ENCODE measurements at regions not wholly inside any gene's neighbourhood (a gene's known extent, or its start where the extent isn't known, plus 50 kb on each side); places are given as distances from the start of the nearest gene placed in this dataset.

DNA sequence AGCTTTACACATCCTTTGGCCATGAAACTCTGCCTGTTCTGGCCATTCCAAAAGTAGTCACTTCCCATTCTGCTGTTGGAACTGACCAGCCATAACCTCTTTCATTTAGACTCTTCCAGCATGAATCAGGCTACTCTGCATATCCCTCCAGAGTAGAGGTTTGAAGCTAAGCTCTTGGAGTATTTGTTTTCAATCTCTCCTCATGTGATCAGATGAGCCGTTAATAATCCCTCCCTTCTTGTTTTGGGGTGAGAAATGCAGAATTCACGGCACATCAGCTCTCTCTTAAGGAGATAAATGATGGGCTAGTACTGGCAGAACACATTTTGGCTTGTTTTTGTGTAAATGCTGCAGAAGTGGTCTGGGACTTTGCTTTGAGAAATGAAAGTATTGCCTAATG is 519.9 kb downstream of the PCDH17 start:
- no peak overlapping the region for H3K27ac Mint-ChIP-seq
- H3K27me3 Mint-ChIP-seq, result no peaks in the 10 kb centered on the region

DNA sequence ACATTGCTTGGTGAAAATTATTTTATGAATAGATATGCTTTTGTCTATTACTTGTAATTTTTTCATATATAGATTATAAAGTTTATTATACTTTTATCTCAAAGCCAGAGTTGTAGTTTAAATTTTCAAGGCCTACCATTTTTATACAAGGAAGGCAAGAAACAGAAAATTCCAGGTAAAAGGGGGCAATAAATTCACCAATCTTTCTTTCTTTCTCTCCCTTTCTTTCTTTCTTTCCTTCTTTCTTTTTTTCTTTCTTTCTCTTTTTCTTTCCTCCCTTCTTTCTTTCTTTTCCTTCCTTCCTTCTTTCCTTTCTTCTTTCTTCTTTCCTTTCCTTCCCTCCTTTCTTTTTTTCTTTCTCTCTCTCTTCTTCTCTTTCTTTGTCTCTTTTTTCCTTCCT is 529.4 kb downstream of the PCDH17 start:
- POLR2A ChIA-PET, result no interaction called here
- no peaks in the 10 kb centered on the region for H3K27me3 ChIP-seq (ENCODE audit: control insufficient read depth in 1 of 2, insufficient read depth in 2 of 2, low read length in 2 of 2)

More for the DNA sequence above, 519.9 kb downstream of the PCDH17 start:
- no peaks in the 10 kb centered on the region for H3K9me3 Mint-ChIP-seq
- Histone ChIP-seq H3K9me3 (ENCODE audit: control insufficient read depth in 1 of 2, insufficient read depth in 1 of 2, low read length in 2 of 2) (no peaks in the 10 kb centered on the region), H3K27me3 (ENCODE audit: control insufficient read depth in 1 of 2, insufficient read depth in 2 of 2, low read length in 2 of 2) (no peaks in the 10 kb centered on the region), H3K36me3 (ENCODE audit: insufficient read depth, low read length) (no peaks in the 10 kb centered on the region), H3K4me1 (ENCODE audit: insufficient read depth, low read length) (no peaks in the 10 kb centered on the region), H3K27ac (ENCODE audit: low read depth in 1 of 2, low read length in 2 of 2) (no peak overlapping the region), H3K4me3 (ENCODE audit: low read length) (no peak overlapping the region)
- no peak overlapping the region for H3K4me3 Mint-ChIP-seq
- DNase-seq (no peak), ATAC-seq (ENCODE audit: poor library complexity) (no peak)
- CTCF ChIA-PET, result no interaction called here
- no peaks in the 10 kb centered on the region for H3K36me3 Mint-ChIP-seq (ENCODE audit: low read depth)
- POLR2A ChIA-PET, result no interaction called here
- TF ChIP-seq, protein P1, sequence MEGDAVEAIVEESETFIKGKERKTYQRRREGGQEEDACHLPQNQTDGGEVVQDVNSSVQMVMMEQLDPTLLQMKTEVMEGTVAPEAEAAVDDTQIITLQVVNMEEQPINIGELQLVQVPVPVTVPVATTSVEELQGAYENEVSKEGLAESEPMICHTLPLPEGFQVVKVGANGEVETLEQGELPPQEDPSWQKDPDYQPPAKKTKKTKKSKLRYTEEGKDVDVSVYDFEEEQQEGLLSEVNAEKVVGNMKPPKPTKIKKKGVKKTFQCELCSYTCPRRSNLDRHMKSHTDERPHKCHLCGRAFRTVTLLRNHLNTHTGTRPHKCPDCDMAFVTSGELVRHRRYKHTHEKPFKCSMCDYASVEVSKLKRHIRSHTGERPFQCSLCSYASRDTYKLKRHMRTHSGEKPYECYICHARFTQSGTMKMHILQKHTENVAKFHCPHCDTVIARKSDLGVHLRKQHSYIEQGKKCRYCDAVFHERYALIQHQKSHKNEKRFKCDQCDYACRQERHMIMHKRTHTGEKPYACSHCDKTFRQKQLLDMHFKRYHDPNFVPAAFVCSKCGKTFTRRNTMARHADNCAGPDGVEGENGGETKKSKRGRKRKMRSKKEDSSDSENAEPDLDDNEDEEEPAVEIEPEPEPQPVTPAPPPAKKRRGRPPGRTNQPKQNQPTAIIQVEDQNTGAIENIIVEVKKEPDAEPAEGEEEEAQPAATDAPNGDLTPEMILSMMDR (IDR thresholded peaks at IDR 0.05), result no peak
- H3K4me1 Mint-ChIP-seq (ENCODE audit: low read depth), result no peaks in the 10 kb centered on the region
- intact Hi-C loops (cut with DNase I, micrococcal nuclease), result no loop called here

DNA sequence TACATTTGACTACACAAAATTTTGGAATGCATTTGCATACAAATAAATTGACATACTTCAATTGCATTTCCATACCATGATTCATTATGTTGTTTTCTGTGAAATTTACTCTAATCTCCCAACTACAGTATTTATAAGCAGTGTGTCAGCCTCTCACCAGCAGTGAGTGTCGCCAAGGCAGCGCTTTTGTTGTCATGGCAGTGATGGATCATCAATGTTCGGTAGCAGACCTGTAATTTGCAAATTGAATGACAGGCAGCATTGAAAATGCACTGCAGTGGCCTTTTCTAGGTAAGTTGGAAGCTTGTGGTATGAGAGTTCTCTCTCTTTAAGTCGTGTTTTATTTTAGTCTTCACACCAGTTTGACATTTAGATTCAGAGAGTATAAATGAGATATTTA is 534.1 kb downstream of the PCDH17 start:
- Mint-ChIP-seq H3K4me1 (ENCODE audit: low read depth) (no peaks in the 10 kb centered on the region), H3K27ac (no peak overlapping the region), H3K9me3 (peaks cover 8% of the 10 kb centered on the region), H3K27me3 (no peaks in the 10 kb centered on the region), H3K4me3 (no peak overlapping the region), H3K36me3 (ENCODE audit: low read depth) (no peaks in the 10 kb centered on the region)
- no peaks in the 10 kb centered on the region for H3K4me1 ChIP-seq (ENCODE audit: insufficient read depth, low read length)
- ChIA-PET POLR2A (no interaction called here), CTCF (no interaction called here)
- no peaks in the 10 kb centered on the region for H3K27me3 ChIP-seq (ENCODE audit: control insufficient read depth in 1 of 2, insufficient read depth in 2 of 2, low read length in 2 of 2)
- intact Hi-C loops (cut with DNase I, micrococcal nuclease), result no loop called here
- H3K9me3 ChIP-seq (ENCODE audit: control insufficient read depth in 1 of 2, insufficient read depth in 1 of 2, low read length in 2 of 2), result no peaks in the 10 kb centered on the region
- DNase-seq (no peak), ATAC-seq (ENCODE audit: poor library complexity) (no peak)
- no peak overlapping the region for H3K27ac ChIP-seq (ENCODE audit: low read depth in 1 of 2, low read length in 2 of 2)
- no peak overlapping the region for H3K4me3 ChIP-seq (ENCODE audit: low read length)
- TF ChIP-seq, protein P1 (IDR thresholded peaks at IDR 0.05), result no peak
- H3K36me3 ChIP-seq (ENCODE audit: insufficient read depth, low read length), result no peaks in the 10 kb centered on the region

More for the DNA sequence above, 529.4 kb downstream of the PCDH17 start:
- Histone ChIP-seq H3K27ac (ENCODE audit: low read depth in 1 of 2, low read length in 2 of 2) (no peak overlapping the region), H3K9me3 (ENCODE audit: control insufficient read depth in 1 of 2, insufficient read depth in 1 of 2, low read length in 2 of 2) (no peaks in the 10 kb centered on the region), H3K4me1 (ENCODE audit: insufficient read depth, low read length) (no peaks in the 10 kb centered on the region), H3K4me3 (ENCODE audit: low read length) (no peak overlapping the region), H3K36me3 (ENCODE audit: insufficient read depth, low read length) (no peaks in the 10 kb centered on the region)
- CTCF ChIA-PET, result no interaction called here
- TF ChIP-seq, protein P1 (IDR thresholded peaks at IDR 0.05), result no peak
- Mint-ChIP-seq H3K27me3 (no peaks in the 10 kb centered on the region), H3K36me3 (ENCODE audit: low read depth) (no peaks in the 10 kb centered on the region), H3K27ac (no peak overlapping the region), H3K9me3 (peaks cover 5% of the 10 kb centered on the region), H3K4me3 (no peak overlapping the region), H3K4me1 (ENCODE audit: low read depth) (no peaks in the 10 kb centered on the region)
- DNase-seq (no peak), ATAC-seq (ENCODE audit: poor library complexity) (no peak)
- intact Hi-C loops (cut with DNase I, micrococcal nuclease), result no loop called here

Measured in CD4-positive, alpha-beta T cell (primary cell).